SK-N-SH (cell line): ENCODE measurements at regions not wholly inside any gene's neighbourhood (a gene's known extent, or its start where the extent isn't known, plus 50 kb on each side); places are given as distances from the start of the nearest gene placed in this dataset.

Experiments
- CTCF ChIA-PET: fragments of 300-600, 350-600 bp; formaldehyde crosslinking; extraction: SDS; loops from one replicate; lab custom pipeline; 2021; lab: Yijun Ruan, JAX
- POLR2A ChIA-PET: fragments of 350-600 bp; sonication (Branson Sonifier 250); formaldehyde crosslinking; extraction: SDS; loops from one replicate; lab custom pipeline; 2020; ENCODE audit warnings: antibody characterized with exemption, inconsistent platforms; lab: Yijun Ruan, JAX
- DNase-seq: peaks from one replicate; pipeline ENCODE4 v3.0.0; 2012
- H2AFZ ChIP-seq: fragments of 200-600 bp; sonication (generic); 2 replicates; pipeline ENCODE4 v1.8.1; 2016; ENCODE audit warnings: antibody characterized with exemption, mild to moderate bottlenecking, low read depth
- H3F3A ChIP-seq: fragments of 200-600 bp; sonication (generic); replicated peaks from 2 replicates; pipeline ENCODE3; 2016; ENCODE audit warnings: antibody characterized with exemption, mild to moderate bottlenecking; ENCODE audit not compliant: insufficient read depth
- H3K27ac ChIP-seq, 2 experiments: fragments of 200-500 bp in 1 of 2; fragments of 200-600 bp in 1 of 2; sonication (Bioruptor generic) in 1 of 2; sonication (generic), shearing (Covaris generic) in 1 of 2; 2 replicates each; pipeline versions ENCODE4 v1.5.1 to v1.6.1; 2014 to 2016; ENCODE audit warnings: low read depth in 2 of 2, inconsistent platforms in 1 of 2, low read length in 1 of 2, mild to moderate bottlenecking in 1 of 2, mixed read lengths in 1 of 2
- H3K27me3 ChIP-seq: fragments of 200-600 bp; sonication (generic), shearing (Covaris generic); 2 replicates; pipeline ENCODE4 v1.6.1; 2016; ENCODE audit warnings: mixed run types; ENCODE audit not compliant: insufficient read depth
- H3K36me3 ChIP-seq, 2 experiments: fragments of 200-500 bp in 1 of 2; fragments of 200-600 bp in 1 of 2; sonication (Bioruptor generic) in 1 of 2; sonication (generic) in 1 of 2; replicated peaks in 1 of 2; 2 replicates each; pipeline versions ENCODE3 to v1.5.1; 2014 to 2016; ENCODE audit warnings: low read length in 1 of 2, mild to moderate bottlenecking in 1 of 2; ENCODE audit not compliant: insufficient read depth in 2 of 2, control insufficient read depth in 1 of 2
- H3K4me1 ChIP-seq, 2 experiments: fragments of 200-500 bp in 1 of 2; fragments of 200-600 bp in 1 of 2; sonication (Bioruptor generic) in 1 of 2; sonication (generic), shearing (Covaris generic) in 1 of 2; 2 replicates each; pipeline versions ENCODE4 v1.5.1 to v1.6.1; 2014 to 2016; ENCODE audit warnings: low read depth in 1 of 2, low read length in 1 of 2, mixed run types in 1 of 2; ENCODE audit not compliant: insufficient read depth in 2 of 2, control insufficient read depth in 1 of 2
- H3K4me2 ChIP-seq: fragments of 200-600 bp; sonication (generic), shearing (Covaris generic); 2 replicates; pipeline ENCODE4 v1.6.1; 2017; ENCODE audit warnings: mixed run types
- H3K4me3 ChIP-seq, 2 experiments: fragments of 200-500 bp in 1 of 2; fragments of 200-600 bp in 1 of 2; sonication (Bioruptor generic) in 1 of 2; sonication (generic), shearing (Covaris generic) in 1 of 2; 2 replicates each; pipeline versions ENCODE4 v1.5.1 to v1.8.1; 2014 to 2016; ENCODE audit warnings: low read depth in 2 of 2, inconsistent platforms in 1 of 2, low read length in 1 of 2, mild to moderate bottlenecking in 1 of 2, mixed read lengths in 1 of 2, moderate library complexity in 1 of 2
- H3K79me2 ChIP-seq: fragments of 200-600 bp; sonication (generic); 2 replicates; pipeline ENCODE4 v1.8.1; 2017; ENCODE audit warnings: mild to moderate bottlenecking; ENCODE audit not compliant: insufficient read depth
- H3K9ac ChIP-seq: fragments of 200-600 bp; sonication (generic); 2 replicates; pipeline ENCODE4 v1.6.1; 2017; ENCODE audit warnings: mixed run types
- H3K9me2 ChIP-seq: fragments of 200-600 bp; sonication (generic); 2 replicates; pipeline ENCODE4 v1.6.1; 2017; ENCODE audit warnings: mixed run types
- H3K9me3 ChIP-seq: fragments of 200-600 bp; sonication (generic); 2 replicates; pipeline ENCODE4 v1.6.1; 2017; ENCODE audit warnings: mixed run types, mild to moderate bottlenecking, moderate library complexity
- H4K20me1 ChIP-seq: fragments of 200-600 bp; sonication (generic); 2 replicates; pipeline ENCODE4 v1.6.1; 2017; ENCODE audit warnings: mild to moderate bottlenecking, mixed run types; ENCODE audit not compliant: insufficient read depth
- EP300 ChIP-seq, 2 experiments: IDR thresholded peaks; 2 replicates each; pipeline versions ENCODE4 v1.4.0 to v1.6.1; 2012; ENCODE audit warnings: borderline replicate concordance in 1 of 2, low read depth in 1 of 2, low read length in 1 of 2
- EZH2phosphoT487 ChIP-seq: fragments of 200-600 bp; sonication (generic); IDR thresholded peaks from 2 replicates; pipeline ENCODE4 v1.6.1; 2017; ENCODE audit warnings: low read depth, mixed run types, mild to moderate bottlenecking, antibody characterized with exemption, moderate library complexity, borderline replicate concordance
- FOSL2 ChIP-seq: IDR thresholded peaks from 2 replicates; pipeline ENCODE4 v1.4.0; 2012; ENCODE audit warnings: low read depth, mild to moderate bottlenecking, moderate library complexity, borderline replicate concordance
- FOXJ3 ChIP-seq: sonication (generic); formaldehyde crosslinking; IDR thresholded peaks from 2 replicates; pipeline ENCODE4 v1.5.1; 2020; ENCODE audit warnings: mild to moderate bottlenecking, missing genetic modification reagents
- GATA2 ChIP-seq: sonication (generic); formaldehyde crosslinking; IDR thresholded peaks from 2 replicates; pipeline ENCODE4 v1.5.0; 2020; ENCODE audit warnings: mild to moderate bottlenecking, missing genetic modification reagents
- MEF2A ChIP-seq: IDR thresholded peaks from 2 replicates; pipeline ENCODE4 v1.4.0; 2012; ENCODE audit warnings: low read depth, borderline replicate concordance
- MXI1 ChIP-seq: IDR thresholded peaks from 2 replicates; pipeline ENCODE4 v1.6.1; 2012; ENCODE audit warnings: mild to moderate bottlenecking, low read depth, low read length, improper control_type of control experiment
- NFIC ChIP-seq: IDR thresholded peaks from 2 replicates; pipeline ENCODE4 v1.4.0; 2012; ENCODE audit warnings: borderline replicate concordance
- RAD21 ChIP-seq: IDR thresholded peaks from 2 replicates; pipeline ENCODE4 v1.6.1; 2012; ENCODE audit warnings: mild to moderate bottlenecking, low read length
- RCOR1 ChIP-seq: fragments of 150-350 bp; IDR thresholded peaks from 2 replicates; pipeline ENCODE4 v1.6.1; 2017; ENCODE audit warnings: antibody characterized with exemption, low read length
- SIN3A ChIP-seq: IDR thresholded peaks from 2 replicates; pipeline ENCODE4 v1.6.1; 2012; ENCODE audit warnings: low read depth, mild to moderate bottlenecking, low read length, moderate library complexity, borderline replicate concordance
- SMC3 ChIP-seq: IDR thresholded peaks from 2 replicates; pipeline ENCODE4 v1.6.1; 2012; ENCODE audit warnings: low read depth, low read length, improper control_type of control experiment
- TAF1 ChIP-seq: IDR thresholded peaks from 2 replicates; pipeline ENCODE4 v1.6.1; 2012; ENCODE audit warnings: low read depth, mild to moderate bottlenecking, low read length, moderate library complexity, borderline replicate concordance
- USF2 ChIP-seq: fragments of 150-350 bp; IDR thresholded peaks from 2 replicates; pipeline ENCODE4 v1.6.1; 2017; ENCODE audit warnings: antibody characterized with exemption, low read length, low read depth, borderline replicate concordance
- WGBS: methylation state at CpG from one replicate; pipeline ENCODE4 v1.1.6; 2017; ENCODE audit warnings: low lambda C conversion rate; 5-methylcytosine and 5-hydroxymethylcytosine counted together
- TF ChIP-seq, protein P1 (sequence below): IDR thresholded peaks from 2 replicates; pipeline ENCODE4 v1.6.1; 2012; ENCODE audit warnings: mild to moderate bottlenecking, low read depth, low read length, moderate library complexity
- TF ChIP-seq, protein P2 (sequence below): IDR thresholded peaks from 2 replicates; pipeline ENCODE4 v1.4.0; 2012; ENCODE audit warnings: low read depth, borderline replicate concordance

- H3K9me3 ChIP-seq: no peaks in the 10 kb centered on the region
- no peaks in the 10 kb centered on the region for H3K9me2 ChIP-seq
- CTCF ChIA-PET: no interaction called here
- no peak overlapping the region for H3K4me3 ChIP-seq
- H3K36me3 ChIP-seq: no peaks in the 10 kb centered on the region
- TF ChIP-seq GATA2 (CRISPR knock-in tag) (no peak), USF2 (no peak), EP300 (IDR thresholded peaks at IDR 0.05; ENCODE audit: borderline replicate concordance in 1 of 2, low read depth in 1 of 2, low read length in 1 of 2) (no peak)
- TF ChIP-seq, all 33 proteins: peak for 0
- DNase-seq: no peak
- no peaks in the 10 kb centered on the region for H4K20me1 ChIP-seq
- no peaks in the 10 kb centered on the region for H3K79me2 ChIP-seq
- POLR2A ChIA-PET: no interaction called here
- no peaks in the 10 kb centered on the region for H3K4me1 ChIP-seq
- H3F3A ChIP-seq: no peaks in the 10 kb centered on the region
- no peak overlapping the region for H2AFZ ChIP-seq
- no peak overlapping the region for H3K9ac ChIP-seq
- WGBS: 7% methylated on average over 1 of the region's 1 CpG
- H3K27ac ChIP-seq: no peak overlapping the region
- H3K4me2 ChIP-seq: no peak overlapping the region
- no peaks in the 10 kb centered on the region for H3K27me3 ChIP-seq
Observed at GRCh38 chr9:106207298-106207697, 513.0 kb downstream of the TMEM38B start.

- Histone ChIP-seq H3K4me3 (no peak overlapping the region), H3K9me3 (no peaks in the 10 kb centered on the region), H3K4me1 (no peaks in the 10 kb centered on the region), H3K27me3 (no peaks in the 10 kb centered on the region), H3K36me3 (no peaks in the 10 kb centered on the region), H4K20me1 (no peaks in the 10 kb centered on the region), H3K9ac (no peak overlapping the region), H3K9me2 (no peaks in the 10 kb centered on the region; the same call in 1 of the 2 replicates), H3K27ac (no peak overlapping the region), H3K79me2 (no peaks in the 10 kb centered on the region), H3F3A (no peaks in the 10 kb centered on the region), H2AFZ (no peak overlapping the region), H3K4me2 (no peak overlapping the region)
- TF ChIP-seq TAF1: no peak
- no peak for TF ChIP-seq FOXJ3 (CRISPR knock-in tag)
- WGBS: 10% methylated on average over 3 of the region's 3 CpGs
- ChIA-PET POLR2A (no interaction called here), CTCF (no interaction called here)
- DNase-seq: no peak
Observed at GRCh38 chr9:106218427-106218826, 524.1 kb downstream of the TMEM38B start.

GRCh38 chr9:106218854-106219253 lies 524.5 kb downstream of the TMEM38B start:
- H3K27ac ChIP-seq: no peak overlapping the region
- no peaks in the 10 kb centered on the region for H3F3A ChIP-seq
- H3K9me3 ChIP-seq: no peaks in the 10 kb centered on the region
- no peaks in the 10 kb centered on the region for H3K4me1 ChIP-seq
- H3K9ac ChIP-seq: no peak overlapping the region
- 28% methylated on average over 3 of the region's 3 CpGs for WGBS
- no peak overlapping the region for H2AFZ ChIP-seq
- H3K4me3 ChIP-seq: no peak overlapping the region
- no peaks in the 10 kb centered on the region; the same call in 1 of the 2 replicates for H3K9me2 ChIP-seq
- no peak overlapping the region for H3K4me2 ChIP-seq
- no peaks in the 10 kb centered on the region for H3K36me3 ChIP-seq
- no peaks in the 10 kb centered on the region for H3K79me2 ChIP-seq
- POLR2A ChIA-PET: no interaction called here
- CTCF ChIA-PET: no interaction called here
- DNase-seq: no peak
- no peaks in the 10 kb centered on the region for H3K27me3 ChIP-seq
- no peaks in the 10 kb centered on the region for H4K20me1 ChIP-seq
- TF ChIP-seq SMC3 (no peak), NFIC (no peak), FOSL2 (no peak), SIN3A (no peak), RCOR1 (no peak), EZH2phosphoT487 (no peak), RAD21 (no peak), MXI1 (no peak), MEF2A (no peak)
- TF ChIP-seq, protein P1, sequence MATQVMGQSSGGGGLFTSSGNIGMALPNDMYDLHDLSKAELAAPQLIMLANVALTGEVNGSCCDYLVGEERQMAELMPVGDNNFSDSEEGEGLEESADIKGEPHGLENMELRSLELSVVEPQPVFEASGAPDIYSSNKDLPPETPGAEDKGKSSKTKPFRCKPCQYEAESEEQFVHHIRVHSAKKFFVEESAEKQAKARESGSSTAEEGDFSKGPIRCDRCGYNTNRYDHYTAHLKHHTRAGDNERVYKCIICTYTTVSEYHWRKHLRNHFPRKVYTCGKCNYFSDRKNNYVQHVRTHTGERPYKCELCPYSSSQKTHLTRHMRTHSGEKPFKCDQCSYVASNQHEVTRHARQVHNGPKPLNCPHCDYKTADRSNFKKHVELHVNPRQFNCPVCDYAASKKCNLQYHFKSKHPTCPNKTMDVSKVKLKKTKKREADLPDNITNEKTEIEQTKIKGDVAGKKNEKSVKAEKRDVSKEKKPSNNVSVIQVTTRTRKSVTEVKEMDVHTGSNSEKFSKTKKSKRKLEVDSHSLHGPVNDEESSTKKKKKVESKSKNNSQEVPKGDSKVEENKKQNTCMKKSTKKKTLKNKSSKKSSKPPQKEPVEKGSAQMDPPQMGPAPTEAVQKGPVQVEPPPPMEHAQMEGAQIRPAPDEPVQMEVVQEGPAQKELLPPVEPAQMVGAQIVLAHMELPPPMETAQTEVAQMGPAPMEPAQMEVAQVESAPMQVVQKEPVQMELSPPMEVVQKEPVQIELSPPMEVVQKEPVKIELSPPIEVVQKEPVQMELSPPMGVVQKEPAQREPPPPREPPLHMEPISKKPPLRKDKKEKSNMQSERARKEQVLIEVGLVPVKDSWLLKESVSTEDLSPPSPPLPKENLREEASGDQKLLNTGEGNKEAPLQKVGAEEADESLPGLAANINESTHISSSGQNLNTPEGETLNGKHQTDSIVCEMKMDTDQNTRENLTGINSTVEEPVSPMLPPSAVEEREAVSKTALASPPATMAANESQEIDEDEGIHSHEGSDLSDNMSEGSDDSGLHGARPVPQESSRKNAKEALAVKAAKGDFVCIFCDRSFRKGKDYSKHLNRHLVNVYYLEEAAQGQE: no peak
- TF ChIP-seq, protein P2, sequence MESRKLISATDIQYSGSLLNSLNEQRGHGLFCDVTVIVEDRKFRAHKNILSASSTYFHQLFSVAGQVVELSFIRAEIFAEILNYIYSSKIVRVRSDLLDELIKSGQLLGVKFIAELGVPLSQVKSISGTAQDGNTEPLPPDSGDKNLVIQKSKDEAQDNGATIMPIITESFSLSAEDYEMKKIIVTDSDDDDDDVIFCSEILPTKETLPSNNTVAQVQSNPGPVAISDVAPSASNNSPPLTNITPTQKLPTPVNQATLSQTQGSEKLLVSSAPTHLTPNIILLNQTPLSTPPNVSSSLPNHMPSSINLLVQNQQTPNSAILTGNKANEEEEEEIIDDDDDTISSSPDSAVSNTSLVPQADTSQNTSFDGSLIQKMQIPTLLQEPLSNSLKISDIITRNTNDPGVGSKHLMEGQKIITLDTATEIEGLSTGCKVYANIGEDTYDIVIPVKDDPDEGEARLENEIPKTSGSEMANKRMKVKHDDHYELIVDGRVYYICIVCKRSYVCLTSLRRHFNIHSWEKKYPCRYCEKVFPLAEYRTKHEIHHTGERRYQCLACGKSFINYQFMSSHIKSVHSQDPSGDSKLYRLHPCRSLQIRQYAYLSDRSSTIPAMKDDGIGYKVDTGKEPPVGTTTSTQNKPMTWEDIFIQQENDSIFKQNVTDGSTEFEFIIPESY: no peak
